GM23338 (cell line): ENCODE measurements at regions not wholly inside any gene's neighbourhood (a gene's known extent, or its start where the extent isn't known, plus 50 kb on each side); places are given as distances from the start of the nearest gene placed in this dataset.

Experiments
- CREB1 ChIP-seq: fragments of 250-450 bp; sonication (Bioruptor Pico); IDR thresholded peaks from 2 replicates; pipeline ENCODE4 v1.5.0; 2020; ENCODE audit warnings: low read depth, mild to moderate bottlenecking, moderate library complexity
- CTCF ChIP-seq, 2 experiments: fragments of 200-600 bp in 1 of 2; sonication (generic) in 1 of 2; conservative IDR thresholded peaks; 2 replicates each; pipeline versions ENCODE4 v1.5.1 to v1.6.1; 2016 to 2017; ENCODE audit warnings: antibody characterized with exemption in 2 of 2, low read depth in 2 of 2, mild to moderate bottlenecking in 2 of 2, moderate library complexity in 1 of 2
- ETS1 ChIP-seq: IDR thresholded peaks from 2 replicates; pipeline ENCODE4 v1.6.1; 2016; ENCODE audit warnings: antibody characterized with exemption
- EZH2 ChIP-seq: fragments of 200-600 bp; sonication (generic); IDR thresholded peaks from one replicate; pipeline ENCODE4 v1.8.0; 2017; ENCODE audit warnings: antibody characterized with exemption, mild to moderate bottlenecking, low read depth; ENCODE audit not compliant: unreplicated experiment
- EZH2phosphoT487 ChIP-seq: fragments of 200-600 bp; sonication (generic); IDR thresholded peaks from one replicate; pipeline ENCODE4 v1.8.1; 2018; ENCODE audit warnings: antibody characterized with exemption; ENCODE audit not compliant: unreplicated experiment
- POLR2AphosphoS5 ChIP-seq: IDR thresholded peaks from 2 replicates; pipeline ENCODE4 v1.6.1; 2016; ENCODE audit warnings: antibody characterized with exemption, low read depth
- REST ChIP-seq: IDR thresholded peaks from one replicate; pipeline ENCODE4 v1.6.1; 2018; ENCODE audit warnings: antibody characterized with exemption; ENCODE audit not compliant: unreplicated experiment
- ZNF114 ChIP-seq: fragments of 250-450 bp; sonication (Bioruptor Pico); IDR thresholded peaks from 2 replicates; pipeline ENCODE4 v1.5.0; 2020; ENCODE audit warnings: mild to moderate bottlenecking, moderate library complexity
- ZNF462 ChIP-seq: fragments of 250-450 bp; sonication (Bioruptor Pico); IDR thresholded peaks from 2 replicates; pipeline ENCODE4 v1.5.0; 2020; ENCODE audit warnings: mild to moderate bottlenecking, moderate library complexity

- TF ChIP-seq EZH2phosphoT487, result no peak
- TF ChIP-seq CTCF (conservative IDR thresholded peaks at IDR 0.05; ENCODE audit: low read depth in 2 of 2), result no peak
- no peak for TF ChIP-seq ZNF462 (CRISPR knock-in tag)
- TF ChIP-seq EZH2, result no peak
- no peak for TF ChIP-seq POLR2AphosphoS5
- no peak for TF ChIP-seq ETS1
- TF ChIP-seq CREB1 (CRISPR knock-in tag), result no peak
- no peak for TF ChIP-seq REST
- no peak for TF ChIP-seq ZNF114
These were observed 58.1 kb upstream of the USP3 start for GRCh38 chr15:63446255-63446654.
